Type B pancreatic cell (in vitro differentiated cells): ENCODE measurements at regions not wholly inside any gene's neighbourhood (a gene's known extent, or its start where the extent isn't known, plus 50 kb on each side); places are given as distances from the start of the nearest gene placed in this dataset.

ENCODE experiments used
- DNase-seq: peaks from one replicate; pipeline ENCODE4 v3.0.0; 2021; ENCODE audit warnings: mixed read lengths; ENCODE audit not compliant: unreplicated experiment; ENCODE audit errors: extremely low spot score
- H3K27ac Mint-ChIP-seq: 2 replicates; pipeline ENCODE4 v1.8.0; 2021; ENCODE audit warnings: mild to moderate bottlenecking, mixed read lengths
- H3K27me3 Mint-ChIP-seq: 2 replicates; pipeline ENCODE4 v1.8.0; 2021; ENCODE audit warnings: mixed read lengths
- H3K36me3 Mint-ChIP-seq: 2 replicates; pipeline ENCODE4 v1.8.0; 2021; ENCODE audit warnings: mixed read lengths
- H3K4me1 Mint-ChIP-seq: one replicate; pipeline ENCODE4 v1.8.0; 2021; ENCODE audit warnings: mixed read lengths; ENCODE audit not compliant: unreplicated experiment
- H3K4me3 Mint-ChIP-seq: 2 replicates; pipeline ENCODE4 v1.8.0; 2021; ENCODE audit warnings: mild to moderate bottlenecking, mixed read lengths
- H3K9me3 Mint-ChIP-seq: 2 replicates; pipeline ENCODE4 v1.8.0; 2021; ENCODE audit warnings: mixed read lengths
- TF ChIP-seq, protein P1 (sequence below): fragments of 200-600 bp; sonication (generic); conservative IDR thresholded peaks from 2 replicates; pipeline ENCODE4 v1.5.0; 2021; ENCODE audit warnings: antibody characterized with exemption, mild to moderate bottlenecking

GRCh38 chr13:50584856-50585580 lies 258.5 kb downstream of the DLEU7 start:
- Mint-ChIP-seq H3K4me3 (no peak overlapping the region), H3K9me3 (no peaks in the 10 kb centered on the region), H3K36me3 (no peaks in the 10 kb centered on the region), H3K27ac (no peak overlapping the region), H3K4me1 (peaks cover 25% of the 10 kb centered on the region), H3K27me3 (no peaks in the 10 kb centered on the region)
- no peak for DNase-seq
- TF ChIP-seq, protein P1, sequence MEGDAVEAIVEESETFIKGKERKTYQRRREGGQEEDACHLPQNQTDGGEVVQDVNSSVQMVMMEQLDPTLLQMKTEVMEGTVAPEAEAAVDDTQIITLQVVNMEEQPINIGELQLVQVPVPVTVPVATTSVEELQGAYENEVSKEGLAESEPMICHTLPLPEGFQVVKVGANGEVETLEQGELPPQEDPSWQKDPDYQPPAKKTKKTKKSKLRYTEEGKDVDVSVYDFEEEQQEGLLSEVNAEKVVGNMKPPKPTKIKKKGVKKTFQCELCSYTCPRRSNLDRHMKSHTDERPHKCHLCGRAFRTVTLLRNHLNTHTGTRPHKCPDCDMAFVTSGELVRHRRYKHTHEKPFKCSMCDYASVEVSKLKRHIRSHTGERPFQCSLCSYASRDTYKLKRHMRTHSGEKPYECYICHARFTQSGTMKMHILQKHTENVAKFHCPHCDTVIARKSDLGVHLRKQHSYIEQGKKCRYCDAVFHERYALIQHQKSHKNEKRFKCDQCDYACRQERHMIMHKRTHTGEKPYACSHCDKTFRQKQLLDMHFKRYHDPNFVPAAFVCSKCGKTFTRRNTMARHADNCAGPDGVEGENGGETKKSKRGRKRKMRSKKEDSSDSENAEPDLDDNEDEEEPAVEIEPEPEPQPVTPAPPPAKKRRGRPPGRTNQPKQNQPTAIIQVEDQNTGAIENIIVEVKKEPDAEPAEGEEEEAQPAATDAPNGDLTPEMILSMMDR: no peak

- no peaks in the 10 kb centered on the region for H3K27me3 Mint-ChIP-seq
- DNase-seq: no peak
- peaks cover 25% of the 10 kb centered on the region for H3K4me1 Mint-ChIP-seq
- no peaks in the 10 kb centered on the region for H3K36me3 Mint-ChIP-seq
- no peak overlapping the region for H3K4me3 Mint-ChIP-seq
- TF ChIP-seq, protein P1: no peak
- no peaks in the 10 kb centered on the region for H3K9me3 Mint-ChIP-seq
- H3K27ac Mint-ChIP-seq: no peak overlapping the region
These were observed 257.6 kb downstream of the DLEU7 start for GRCh38 chr13:50585674-50586413.

- no peak for DNase-seq
- Mint-ChIP-seq H3K36me3 (no peaks in the 10 kb centered on the region), H3K4me1 (peaks cover 25% of the 10 kb centered on the region)
These were observed 256.9 kb downstream of the DLEU7 start for GRCh38 chr13:50586414-50587083.

GRCh38 chr13:50587115-50587514 lies 256.4 kb downstream of the DLEU7 start:
- no peaks in the 10 kb centered on the region for H3K27me3 Mint-ChIP-seq
- peaks cover 25% of the 10 kb centered on the region for H3K4me1 Mint-ChIP-seq
- no peak for DNase-seq
- H3K4me3 Mint-ChIP-seq: no peak overlapping the region
- H3K36me3 Mint-ChIP-seq: no peaks in the 10 kb centered on the region
- no peak overlapping the region for H3K27ac Mint-ChIP-seq
- TF ChIP-seq, protein P1: no peak
- H3K9me3 Mint-ChIP-seq: no peaks in the 10 kb centered on the region

More at GRCh38 chr13:50586414-50587083, 256.9 kb downstream of the DLEU7 start:
- H3K27ac Mint-ChIP-seq: no peak overlapping the region
- H3K4me3 Mint-ChIP-seq: no peak overlapping the region
- TF ChIP-seq, protein P1: no peak
- no peaks in the 10 kb centered on the region for H3K9me3 Mint-ChIP-seq
- H3K27me3 Mint-ChIP-seq: no peaks in the 10 kb centered on the region

GRCh38 chr13:50587645-50588373 lies 255.7 kb downstream of the DLEU7 start:
- TF ChIP-seq, protein P1: no peak
- Mint-ChIP-seq H3K4me1 (peaks cover 25% of the 10 kb centered on the region), H3K27me3 (no peaks in the 10 kb centered on the region), H3K4me3 (no peak overlapping the region), H3K9me3 (no peaks in the 10 kb centered on the region), H3K36me3 (no peaks in the 10 kb centered on the region), H3K27ac (no peak overlapping the region)
- DNase-seq: no peak
